ENCODE measurements at regions not wholly inside any gene's neighbourhood (a gene's known extent, or its start where the extent isn't known, plus 50 kb on each side); places are given as distances from the start of the nearest gene placed in this dataset.

DNA sequence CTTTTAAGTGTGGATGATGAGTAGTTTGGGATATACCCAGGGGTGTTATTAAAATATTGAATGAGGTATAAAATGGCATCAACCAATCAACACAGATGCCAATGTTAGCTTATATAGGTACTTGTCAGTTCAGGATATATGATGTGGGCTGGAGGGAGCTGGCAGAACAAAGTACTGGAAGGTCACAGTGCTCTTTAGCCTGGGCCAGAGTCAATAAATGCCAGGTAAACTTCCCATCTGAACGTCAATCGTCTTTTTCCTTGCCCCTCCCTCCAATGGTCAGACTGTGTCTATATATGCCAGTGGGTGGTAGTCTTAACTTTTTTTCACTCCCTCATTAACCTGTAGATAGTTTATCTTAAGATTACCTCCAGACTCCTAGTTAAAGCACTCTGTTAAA lies 140.8 kb upstream of the RBMS1 start:
- no peak for DNase-seq

DNA sequence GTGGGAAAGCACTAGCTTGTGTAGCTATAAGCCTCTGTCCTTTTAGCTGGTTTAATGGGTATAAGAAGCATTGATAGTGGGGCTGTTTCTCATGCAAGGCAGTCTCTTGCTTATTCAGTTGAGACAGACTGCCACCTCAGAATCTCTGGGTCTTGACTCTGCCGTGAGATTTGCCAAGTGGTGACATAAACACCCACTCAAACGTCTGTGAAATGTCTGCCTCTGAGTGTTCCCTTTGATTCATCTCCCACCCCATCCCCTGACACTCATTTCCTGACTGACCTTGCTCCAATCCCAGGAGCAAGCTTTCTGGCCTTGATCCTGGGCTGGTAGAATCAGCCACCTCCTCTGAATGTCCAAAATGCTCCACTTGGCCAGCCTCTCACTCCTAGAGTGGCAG lies 141.9 kb upstream of the RBMS1 start:
- no peak for DNase-seq

DNA sequence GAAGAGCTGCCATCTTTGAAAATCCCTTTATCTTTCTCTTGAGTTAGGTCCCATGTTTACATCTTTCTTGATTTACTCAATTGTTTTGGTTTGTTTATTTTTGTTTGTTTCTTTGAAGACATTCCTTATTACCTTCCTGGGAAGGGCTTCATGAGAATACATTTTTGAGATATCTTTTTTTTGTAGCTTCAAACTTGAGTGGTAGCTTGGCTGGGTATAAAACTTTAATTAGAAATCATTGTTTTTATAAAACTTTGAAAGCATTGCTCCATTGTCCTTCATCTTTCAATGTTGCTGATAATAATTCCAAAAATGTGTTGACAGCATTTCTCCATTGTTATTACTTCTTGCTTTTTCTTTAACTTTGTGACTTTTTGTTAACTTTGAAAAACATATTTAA lies 145.9 kb upstream of the RBMS1 start:
- no peak for DNase-seq

DNA sequence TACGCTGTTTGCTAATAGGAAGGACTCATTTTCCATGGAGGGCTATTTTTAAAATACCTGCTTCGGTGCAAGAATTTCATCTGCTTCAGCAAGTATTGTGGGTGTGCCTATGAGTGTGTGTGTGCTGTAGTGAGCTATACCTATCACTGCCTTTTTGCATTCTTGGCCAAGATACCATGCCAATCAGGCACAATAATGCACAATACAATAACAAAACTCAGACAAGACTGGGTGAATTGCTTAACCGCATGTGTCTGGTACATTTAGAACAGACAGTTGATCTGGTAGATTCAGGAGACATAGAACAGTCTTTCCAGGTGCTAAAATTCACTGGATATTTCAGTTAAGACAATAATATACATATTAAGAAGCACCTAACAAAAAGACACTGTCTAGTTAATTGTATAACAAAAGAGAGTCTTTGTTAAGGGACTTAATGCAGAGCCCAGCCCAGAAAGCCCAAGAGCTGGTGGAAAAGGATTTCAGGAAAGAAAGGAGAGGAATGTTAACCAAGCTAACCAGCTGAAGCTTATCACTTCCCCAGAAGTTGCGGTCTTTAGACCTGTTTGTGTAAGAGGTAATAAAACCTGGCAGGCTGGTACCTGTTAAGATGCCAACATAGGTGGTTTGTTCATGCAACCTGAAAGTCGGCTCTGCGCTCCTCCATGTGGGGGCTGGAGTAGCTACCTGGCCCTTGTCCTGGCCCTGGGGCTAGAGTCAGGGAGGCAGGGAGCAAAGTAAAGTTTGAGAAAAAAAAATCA lies 153.3 kb upstream of the RBMS1 start:
- DNase-seq, result no peak

DNA sequence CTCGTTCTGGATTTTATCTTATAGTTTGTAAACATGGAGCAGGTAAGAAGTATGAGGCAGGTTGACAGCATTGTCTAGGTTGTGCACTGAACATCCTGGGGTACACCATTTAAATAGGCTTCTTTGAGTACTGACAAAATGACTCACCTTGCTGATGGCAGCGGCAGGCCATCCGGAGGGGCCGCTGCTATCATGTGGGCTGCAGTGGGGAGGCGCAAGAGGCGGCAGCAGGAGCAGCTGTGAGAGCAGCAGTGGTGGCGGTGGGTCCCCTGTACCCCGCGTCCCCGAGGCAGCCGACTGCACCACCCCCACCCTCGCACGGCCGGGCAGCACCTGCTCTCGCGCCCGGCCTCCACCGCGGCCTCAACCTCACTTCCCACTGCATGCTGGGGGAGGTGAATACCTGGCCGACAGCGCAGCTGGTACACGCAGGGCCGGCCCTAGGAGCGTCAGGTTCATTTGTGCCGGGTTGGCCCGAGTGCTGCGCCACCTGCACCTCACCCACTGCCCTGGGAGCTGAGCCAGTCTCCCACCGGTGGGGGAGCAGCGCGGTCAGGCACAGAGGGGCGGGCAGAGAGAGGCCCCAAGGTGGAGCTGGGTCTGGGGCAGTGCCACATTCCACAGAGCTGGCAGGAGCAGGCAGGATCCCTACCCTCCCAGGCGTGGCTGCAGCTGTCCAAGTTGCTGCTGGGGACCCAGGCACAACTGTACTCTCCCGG lies 154.5 kb upstream of the RBMS1 start:
- no peak for DNase-seq

DNA sequence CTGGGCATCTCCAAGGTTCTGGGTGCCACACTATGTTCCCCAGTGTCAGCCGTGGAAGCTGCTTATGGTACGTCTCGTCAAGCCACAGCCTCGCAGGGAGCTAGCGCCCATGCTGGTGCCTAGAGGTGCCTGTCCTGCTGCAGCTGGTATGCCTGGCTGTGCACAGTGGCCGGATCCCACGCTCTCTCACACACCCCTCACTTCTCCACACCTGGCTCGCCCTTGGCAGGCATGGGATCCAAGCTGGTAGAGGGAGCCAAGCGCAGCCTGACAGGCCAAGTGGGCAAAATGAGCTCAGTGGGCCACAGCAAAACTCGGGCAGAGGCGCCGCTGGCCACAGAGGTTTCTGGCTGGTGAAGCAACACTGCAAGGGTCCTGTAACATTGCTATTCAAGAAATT lies 156.1 kb upstream of the RBMS1 start:
- DNase-seq, result no peak

DNA sequence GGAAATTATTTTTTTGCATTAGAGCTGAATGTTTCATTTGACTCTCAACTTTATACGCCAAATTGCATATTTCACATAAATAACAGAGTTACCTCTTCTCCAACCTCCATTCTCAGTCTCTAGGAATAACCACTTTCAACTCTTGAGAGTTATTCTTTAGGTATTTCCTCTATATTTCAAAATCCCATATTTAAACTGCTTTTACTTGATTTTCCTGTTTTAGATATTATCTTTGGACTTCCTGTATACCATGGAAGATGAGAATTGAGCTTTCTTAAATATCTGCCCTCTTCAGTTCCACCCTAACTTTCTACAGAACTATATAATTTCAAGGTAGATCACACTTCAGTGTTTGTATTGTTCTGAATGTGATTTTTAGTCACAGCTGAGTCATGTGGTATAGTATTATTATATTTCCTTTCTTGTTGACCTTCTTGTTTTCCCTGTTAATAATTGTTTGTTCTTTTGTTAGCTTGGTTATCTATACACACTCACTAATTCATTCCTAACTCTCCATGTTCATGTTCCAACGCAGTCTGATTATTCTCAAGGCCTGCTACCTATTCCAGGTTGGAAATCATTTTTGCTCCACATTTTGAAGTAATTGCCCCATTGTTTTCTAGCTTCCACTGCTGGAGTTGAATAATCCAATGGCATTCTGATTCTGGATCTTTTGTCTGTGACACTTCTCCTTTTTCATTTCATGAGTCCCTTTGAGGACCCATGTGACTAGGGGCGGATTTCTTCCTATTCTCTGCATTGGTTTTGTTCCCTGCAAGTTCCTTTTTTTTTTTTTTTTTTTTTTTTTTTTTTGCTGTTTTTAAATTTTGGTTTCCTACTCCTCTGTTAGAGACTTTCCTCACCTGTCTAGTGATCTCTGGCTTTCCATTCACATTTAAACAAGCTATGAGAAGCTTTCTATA lies 156.8 kb upstream of the RBMS1 start:
- DNase-seq, result no peak

DNA sequence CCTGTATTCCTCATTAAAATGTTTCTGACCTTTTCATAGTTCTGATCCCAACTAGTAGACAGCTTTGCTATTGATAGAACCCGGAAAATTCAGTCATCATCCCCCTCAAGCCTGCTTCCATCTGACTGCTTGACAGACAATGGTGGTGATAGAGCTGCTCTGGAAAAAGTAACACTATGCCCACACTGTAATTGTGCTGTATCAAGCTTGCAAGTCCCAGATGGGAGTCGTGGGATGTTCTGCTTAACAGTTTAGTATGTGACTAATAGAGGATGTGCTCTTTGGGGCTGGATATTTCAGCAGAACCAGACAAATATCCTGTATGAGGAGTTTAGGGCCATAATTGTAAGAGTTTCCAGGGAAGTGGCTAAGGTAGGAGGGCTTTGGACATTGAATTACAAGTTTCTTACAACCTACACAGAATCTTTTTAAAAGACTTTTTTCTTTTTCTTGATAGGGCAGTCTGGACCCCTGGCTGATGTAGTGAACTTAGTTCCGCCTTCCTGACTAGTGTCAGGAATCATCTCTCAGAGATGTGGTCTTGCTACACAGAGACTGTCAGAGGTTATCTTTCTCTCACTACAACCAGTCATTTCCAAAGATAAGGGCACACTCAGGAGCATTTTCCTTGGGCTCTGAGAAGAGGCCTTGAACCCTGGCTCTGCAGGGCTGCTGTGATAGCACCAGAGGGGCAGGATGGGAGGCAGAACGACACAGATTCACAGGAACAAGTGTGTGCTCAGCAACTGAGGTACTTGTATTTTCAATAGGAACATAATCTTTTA lies 158.0 kb upstream of the RBMS1 start:
- no peak for DNase-seq

DNA sequence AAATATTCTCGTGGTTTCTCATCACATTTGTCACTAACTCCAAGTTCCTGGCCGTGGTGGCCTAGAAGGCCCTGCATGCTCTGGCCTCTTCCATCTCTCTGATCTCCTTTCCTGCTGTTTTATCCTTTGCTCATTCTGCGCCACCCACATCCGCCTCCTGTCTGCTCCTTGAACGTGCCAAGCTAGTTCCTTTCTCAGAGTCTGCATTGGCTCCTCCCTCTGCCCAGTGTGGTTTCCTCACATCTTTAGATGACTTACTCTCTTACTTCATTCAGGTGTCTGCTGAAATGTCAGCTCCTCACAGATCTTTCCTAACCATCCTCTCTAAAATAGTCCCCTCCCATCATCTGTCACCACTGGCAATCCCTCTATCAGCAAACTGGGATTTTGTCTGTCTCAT lies 158.6 kb upstream of the RBMS1 start:
- no peak for DNase-seq

DNA sequence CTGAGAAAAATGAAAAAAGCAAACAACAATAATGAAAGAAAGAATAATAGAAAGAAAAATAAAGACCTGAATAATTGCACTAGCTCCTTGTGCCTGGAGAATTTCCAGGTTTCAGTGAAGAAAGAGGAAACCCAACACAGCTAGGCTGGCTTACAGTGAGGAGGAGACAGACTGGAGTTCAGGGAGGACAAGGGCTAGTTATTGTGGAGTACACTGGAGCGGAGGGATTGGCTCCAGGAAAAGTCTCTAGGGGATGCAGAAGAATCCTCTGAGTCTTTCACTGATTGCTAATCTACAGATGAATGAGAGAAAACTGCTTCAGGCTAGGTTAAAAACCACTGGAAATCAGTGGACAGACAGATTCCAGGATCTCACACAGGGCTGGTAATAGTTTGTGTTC lies 163.6 kb upstream of the RBMS1 start:
- DNase-seq, result no peak

DNA sequence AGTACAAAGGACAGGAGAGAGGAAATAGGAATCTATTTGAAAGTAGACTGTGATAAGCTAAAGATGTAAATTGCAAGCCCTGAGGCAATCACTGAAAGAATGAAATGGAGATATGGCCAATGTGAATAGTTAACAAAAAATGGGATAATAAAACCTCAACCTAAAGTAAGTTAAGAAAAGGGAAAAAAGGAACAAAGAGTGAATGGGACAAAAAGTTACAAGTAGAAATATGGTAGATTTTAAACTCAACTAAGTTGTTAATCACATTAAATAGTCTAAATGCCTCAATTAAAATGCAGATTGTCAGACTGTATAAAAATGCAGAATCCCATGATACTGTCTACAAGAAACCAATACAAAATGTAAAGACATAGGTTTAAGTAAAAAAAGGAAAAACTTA lies 165.2 kb upstream of the RBMS1 start:
- DNase-seq, result no peak

DNA sequence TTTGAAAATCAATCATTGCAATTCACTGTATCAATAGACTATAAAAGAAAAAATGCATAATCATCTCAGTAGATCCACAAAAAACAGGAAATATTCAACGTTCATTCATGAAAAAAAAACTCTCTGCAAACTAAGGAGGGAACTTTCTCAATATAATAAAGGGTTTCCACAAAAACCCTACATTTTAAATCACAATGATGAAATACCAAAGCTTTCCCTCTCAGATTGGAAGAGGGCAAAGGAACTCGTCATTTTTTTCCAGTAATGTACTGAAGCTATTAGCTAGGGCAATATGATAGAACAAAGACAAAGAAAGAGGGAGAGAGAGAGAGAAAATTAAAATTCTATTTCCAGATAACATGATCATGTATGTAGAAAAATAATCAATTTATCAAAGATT lies 167.1 kb upstream of the RBMS1 start:
- DNase-seq, result no peak

DNA sequence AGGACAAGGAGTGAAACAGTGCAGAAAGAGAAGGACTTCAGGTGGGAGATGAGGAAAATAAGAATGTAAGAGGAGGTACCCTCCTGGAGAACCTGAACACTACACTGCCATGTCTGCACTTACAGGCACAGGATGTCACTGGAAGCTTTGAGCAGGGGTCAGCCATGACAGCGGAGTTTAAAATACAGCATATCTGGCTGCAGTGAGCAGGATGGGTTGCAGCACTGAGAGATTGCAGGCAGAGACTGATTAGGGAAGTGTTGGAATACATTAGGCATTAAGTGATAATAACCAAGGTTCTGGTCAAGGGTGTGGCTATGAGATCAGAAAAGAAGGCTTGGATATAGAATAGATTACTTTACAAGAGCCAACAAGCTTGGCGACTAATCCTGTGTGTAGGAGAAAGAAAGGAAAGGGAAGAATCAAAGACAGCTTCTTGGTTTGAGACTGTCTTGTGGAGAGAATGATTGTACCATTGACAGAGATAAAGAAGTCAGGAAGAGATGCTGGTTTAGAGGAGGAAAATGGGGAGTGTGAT lies 171.1 kb upstream of the RBMS1 start:
- DNase-seq, result no peak

DNA sequence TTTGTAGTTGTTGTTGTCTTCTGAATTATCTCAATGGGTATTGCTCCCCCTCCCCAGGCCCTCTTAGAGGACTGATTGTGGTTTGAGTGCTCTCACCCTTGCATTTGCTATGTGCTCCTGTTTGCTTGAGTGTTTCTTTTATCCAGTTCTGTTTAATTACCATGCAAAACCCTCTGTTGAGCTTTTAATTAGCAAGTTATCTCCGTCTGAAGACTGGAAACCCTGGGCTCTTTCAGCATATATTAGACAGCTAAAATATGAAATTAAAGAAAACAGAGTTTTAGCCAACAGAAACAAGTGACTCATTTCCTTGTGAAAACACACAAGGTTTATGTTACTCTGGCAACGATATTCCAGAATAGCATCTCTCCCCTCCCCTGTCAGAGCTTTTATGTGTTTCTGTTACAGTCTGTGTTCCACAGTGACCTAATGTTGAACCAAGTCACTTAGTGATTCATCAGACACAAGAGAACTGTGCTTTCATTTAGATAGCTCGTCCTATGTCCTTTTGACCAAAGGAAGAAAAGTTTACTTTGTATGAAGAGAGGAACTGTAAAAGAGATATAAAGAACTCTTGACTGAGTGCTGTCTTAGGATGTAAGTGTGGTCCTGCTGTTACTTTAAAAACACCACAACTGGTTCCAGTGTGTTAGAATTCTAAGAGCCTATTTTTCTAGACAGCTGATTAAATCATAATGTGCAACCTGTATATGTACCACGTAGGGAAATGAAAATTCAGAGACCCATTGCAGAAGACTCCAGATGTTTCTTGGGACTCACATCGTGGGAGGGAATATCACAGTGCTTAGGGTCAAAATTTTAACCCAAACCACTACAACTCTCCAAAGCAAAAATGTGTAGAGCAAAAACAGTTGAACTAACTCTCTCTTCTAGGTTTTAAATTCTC lies 172.8 kb upstream of the RBMS1 start:
- DNase-seq, result no peak

DNA sequence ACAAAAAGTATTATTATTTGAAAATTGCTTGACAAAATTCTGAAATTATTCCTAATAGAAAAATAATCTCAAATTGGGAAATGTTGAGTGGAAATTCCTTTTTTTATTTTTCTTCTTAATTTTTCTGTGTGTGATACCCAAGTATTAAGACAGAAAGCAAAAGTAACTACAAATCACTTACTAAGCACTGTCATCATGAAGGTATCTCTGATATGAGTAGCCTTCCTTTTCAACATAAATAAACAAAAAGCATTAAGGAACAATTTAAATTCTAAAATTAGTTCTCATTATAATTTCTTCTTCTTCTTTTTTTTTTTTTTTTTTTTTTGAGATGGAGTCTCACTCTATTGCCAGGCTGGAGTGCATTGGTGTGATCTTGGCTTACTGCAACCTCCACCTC lies 174.2 kb upstream of the RBMS1 start:
- no peak for DNase-seq

DNA sequence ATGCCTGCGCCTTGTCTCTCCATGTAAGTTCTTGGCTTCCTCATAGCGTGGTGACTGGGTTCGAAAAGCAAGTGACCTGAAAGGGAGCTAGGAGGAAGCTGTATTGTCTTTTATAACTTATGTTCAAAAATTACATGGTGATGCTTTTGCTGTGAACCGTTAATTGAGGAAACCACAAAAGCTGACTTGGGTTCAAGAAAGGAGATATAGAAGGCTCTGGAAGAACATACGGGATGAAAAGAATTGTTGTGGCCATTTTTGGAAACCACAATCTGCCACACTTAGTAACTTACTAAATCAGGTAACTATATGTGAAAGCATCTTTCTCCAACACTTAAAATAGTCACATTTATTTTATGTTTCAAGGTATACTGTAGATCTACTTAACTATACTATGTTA lies 177.0 kb upstream of the RBMS1 start:
- no peak for DNase-seq

DNA sequence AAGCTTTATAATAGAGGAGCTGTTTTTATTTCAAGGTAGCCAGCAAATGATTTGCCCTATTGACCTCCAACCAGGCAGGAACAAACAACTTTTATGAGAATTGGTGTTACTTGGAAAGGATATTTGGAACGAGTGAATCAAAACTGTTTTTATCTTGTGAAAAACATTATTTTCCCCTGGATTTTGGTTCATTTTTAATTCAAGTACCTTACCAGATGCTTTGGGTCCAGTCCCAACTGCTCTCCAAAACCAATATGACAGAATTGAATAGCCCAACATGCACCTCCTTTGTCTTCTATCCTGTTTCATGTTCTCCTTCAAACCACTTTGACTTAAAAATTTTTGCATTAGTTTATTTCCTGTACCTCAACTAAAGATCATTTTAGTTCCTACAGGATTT lies 178.6 kb upstream of the RBMS1 start:
- no peak for DNase-seq

DNA sequence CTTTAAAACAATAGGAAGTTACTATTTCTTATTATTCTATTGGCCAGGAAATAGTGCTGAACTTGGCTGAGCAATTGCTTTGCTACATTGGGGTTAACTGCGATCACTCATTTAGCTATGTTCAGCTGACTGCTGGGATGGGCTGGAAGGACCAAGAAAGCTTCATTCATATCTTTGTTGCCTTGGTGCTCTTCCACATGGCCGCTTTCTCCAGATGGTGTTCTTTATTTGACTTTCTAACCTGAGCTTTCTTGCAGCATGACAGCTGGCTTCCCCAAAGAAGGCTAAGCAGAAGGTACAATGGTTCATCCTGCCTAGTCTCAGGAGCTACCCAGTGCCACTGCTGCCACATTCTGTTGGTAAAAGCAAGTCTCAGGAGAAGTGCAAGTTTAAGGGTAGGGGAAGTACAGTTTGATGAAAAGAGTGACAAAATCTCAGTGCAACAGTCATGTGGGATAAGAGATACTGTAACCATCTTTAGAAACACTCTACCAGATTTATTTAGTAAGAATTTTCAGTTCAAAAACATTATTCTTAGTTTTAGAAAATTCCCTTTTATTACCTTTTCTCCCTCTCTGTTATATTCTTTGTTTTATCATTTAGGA lies 180.6 kb upstream of the RBMS1 start:
- DNase-seq, result no peak

DNA sequence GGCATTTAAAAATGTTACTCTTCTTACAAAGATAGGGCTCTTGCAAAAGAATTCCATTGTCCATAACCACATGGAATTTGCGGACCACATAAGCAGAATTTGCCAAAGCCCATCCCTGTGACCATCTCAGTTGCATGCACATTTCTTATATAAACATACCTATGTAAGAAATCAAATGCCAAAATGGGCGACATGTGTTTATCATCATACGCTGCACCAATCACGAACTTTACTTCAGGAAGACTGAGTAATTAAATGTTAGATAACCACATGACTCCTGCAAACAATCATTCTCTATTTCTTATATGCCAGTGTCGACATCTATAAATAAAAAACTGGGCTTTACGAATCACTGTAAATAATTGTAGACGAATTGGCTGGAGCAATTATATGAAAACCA lies 186.1 kb upstream of the RBMS1 start:
- no peak for DNase-seq

DNA sequence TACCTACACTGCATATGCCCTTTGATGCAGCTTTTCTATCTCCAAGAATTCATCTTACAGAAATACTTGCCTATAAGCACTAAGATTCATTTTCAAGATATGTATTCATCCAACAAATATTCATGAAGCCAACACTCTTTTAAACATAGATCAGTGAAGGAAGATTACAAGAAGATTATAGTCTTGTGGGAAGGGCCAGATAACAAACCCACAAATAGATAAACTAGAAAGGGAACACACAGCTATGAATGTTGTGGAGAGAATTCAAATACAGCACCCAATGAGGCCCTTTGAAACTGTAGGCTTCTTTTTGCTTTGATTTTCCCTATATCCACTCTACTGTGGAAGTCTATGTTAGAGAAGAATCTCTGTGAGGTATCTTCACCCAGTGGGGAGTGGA lies 186.7 kb upstream of the RBMS1 start:
- DNase-seq, result no peak

DNA sequence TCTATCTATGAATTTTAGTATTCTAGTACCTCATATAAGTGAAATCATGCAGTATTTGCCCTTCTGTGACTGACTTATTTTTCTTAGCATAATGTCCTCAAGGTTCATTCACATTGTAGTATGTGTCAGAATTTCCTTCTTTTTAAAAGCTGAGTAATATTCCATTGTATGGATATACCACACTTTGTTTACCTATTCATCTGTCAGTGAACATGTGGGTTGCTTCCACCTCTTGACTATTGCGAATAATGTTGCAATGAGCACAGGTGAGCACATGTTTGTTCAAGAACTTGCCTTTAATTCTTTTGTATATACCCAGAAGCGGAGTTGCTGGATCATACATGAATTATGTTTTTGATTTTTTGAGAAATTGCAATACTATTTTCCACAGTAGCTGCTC lies 187.4 kb upstream of the RBMS1 start:
- no peak for DNase-seq

All from NCI-H1048 (cell line).